ENCODE measurements at regions not wholly inside any gene's neighbourhood (a gene's known extent, or its start where the extent isn't known, plus 50 kb on each side); places are given as distances from the start of the nearest gene placed in this dataset.

- no peaks in the 10 kb centered on the region for H3K27me3 ChIP-seq
- no peaks in the 10 kb centered on the region for H3K4me1 ChIP-seq
- H3K9me3 ChIP-seq (ENCODE audit: low read depth), result no peaks in the 10 kb centered on the region
- Mint-ChIP-seq H3K27me3 (ENCODE audit: insufficient read depth, low read depth) (peaks cover 12% of the 10 kb centered on the region), H3K27ac (no peak overlapping the region), H3K36me3 (no peaks in the 10 kb centered on the region), H3K9me3 (no peaks in the 10 kb centered on the region), H3K4me3 (no peak overlapping the region), H3K4me1 (peaks cover 20% of the 10 kb centered on the region)
- no peak overlapping the region for H3K4me2 ChIP-seq
- peak overlapping the region; percentile 35 for H2AFZ ChIP-seq (replicated peaks)
- no peak overlapping the region for H3K27ac ChIP-seq
- no peak overlapping the region for H3K9ac ChIP-seq
- no peaks in the 10 kb centered on the region for H4K20me1 ChIP-seq (ENCODE audit: low read depth)
- no peaks in the 10 kb centered on the region for H3F3A ChIP-seq (ENCODE audit: low read depth)
- no peaks in the 10 kb centered on the region for H3K79me2 ChIP-seq (ENCODE audit: low read depth)
- no peak for DNase-seq (ENCODE audit: low spot score)
- H3K4me3 ChIP-seq, result no peak overlapping the region
- TF ChIP-seq CTCF (IDR thresholded peaks at IDR 0.05) (no peak), EZH2phosphoT487 (IDR thresholded peaks at IDR 0.05) (no peak), EZH2 (IDR thresholded peaks at IDR 0.05) (no peak)
- no peaks in the 10 kb centered on the region for H3K36me3 ChIP-seq
Observed at GRCh38 chr6:165776691-165777090, 113.7 kb upstream of the PDE10A start.

GRCh38 chr6:165775721-165776120, 112.7 kb upstream of the PDE10A start:
- peaks cover 9% of the 10 kb centered on the region for H3K27me3 Mint-ChIP-seq (ENCODE audit: insufficient read depth, low read depth)
- Histone ChIP-seq H3K4me2 (no peak overlapping the region), H3K9me3 (ENCODE audit: low read depth) (no peaks in the 10 kb centered on the region), H3K27ac (no peak overlapping the region), H2AFZ (replicated peaks) (no peak overlapping the region), H3K4me1 (no peaks in the 10 kb centered on the region), H4K20me1 (ENCODE audit: low read depth) (no peaks in the 10 kb centered on the region), H3K27me3 (no peaks in the 10 kb centered on the region), H3K36me3 (no peaks in the 10 kb centered on the region), H3K9ac (no peak overlapping the region), H3K79me2 (ENCODE audit: low read depth) (no peaks in the 10 kb centered on the region), H3F3A (ENCODE audit: low read depth) (no peaks in the 10 kb centered on the region), H3K4me3 (no peak overlapping the region)
- H3K4me3 Mint-ChIP-seq, result no peak overlapping the region
- no peaks in the 10 kb centered on the region for H3K36me3 Mint-ChIP-seq
- peaks cover 20% of the 10 kb centered on the region for H3K4me1 Mint-ChIP-seq
- no peaks in the 10 kb centered on the region for H3K9me3 Mint-ChIP-seq
- no peak overlapping the region for H3K27ac Mint-ChIP-seq
- TF ChIP-seq EZH2phosphoT487 (IDR thresholded peaks at IDR 0.05) (no peak), CTCF (IDR thresholded peaks at IDR 0.05) (no peak), EZH2 (IDR thresholded peaks at IDR 0.05) (no peak)
- DNase-seq (ENCODE audit: low spot score), result no peak

GRCh38 chr6:165774903-165775601, 112.0 kb upstream of the PDE10A start:
- Histone ChIP-seq H3K79me2 (ENCODE audit: low read depth) (no peaks in the 10 kb centered on the region), H2AFZ (replicated peaks) (no peak overlapping the region), H3F3A (ENCODE audit: low read depth) (no peaks in the 10 kb centered on the region), H3K4me1 (no peaks in the 10 kb centered on the region), H3K9ac (no peak overlapping the region), H3K36me3 (no peaks in the 10 kb centered on the region), H3K9me3 (ENCODE audit: low read depth) (no peaks in the 10 kb centered on the region), H4K20me1 (ENCODE audit: low read depth) (no peaks in the 10 kb centered on the region), H3K4me2 (no peak overlapping the region), H3K27me3 (no peaks in the 10 kb centered on the region), H3K27ac (no peak overlapping the region), H3K4me3 (no peak overlapping the region)
- Mint-ChIP-seq H3K36me3 (no peaks in the 10 kb centered on the region), H3K4me3 (no peak overlapping the region), H3K9me3 (no peaks in the 10 kb centered on the region), H3K27ac (peak overlapping the region; percentile 96), H3K27me3 (ENCODE audit: insufficient read depth, low read depth) (peaks cover 8% of the 10 kb centered on the region), H3K4me1 (peaks cover 23% of the 10 kb centered on the region)
- no peak for DNase-seq (ENCODE audit: low spot score)
- TF ChIP-seq EZH2 (IDR thresholded peaks at IDR 0.05) (no peak), EZH2phosphoT487 (IDR thresholded peaks at IDR 0.05) (no peak), CTCF (IDR thresholded peaks at IDR 0.05) (no peak)
